A673 (cell line): ENCODE measurements at regions not wholly inside any gene's neighbourhood (a gene's known extent, or its start where the extent isn't known, plus 50 kb on each side); places are given as distances from the start of the nearest gene placed in this dataset.

Source experiments
- BruUV-seq: library from RNA; stranded (reverse); fragments of 400-500 nt; replicated peaks from 2 replicates; lab custom pipeline; 2021; lab: Mats Ljungman, UMichigan
- CTCF ChIA-PET: fragments of 300-600 bp; sonication (Branson Sonifier 250); formaldehyde crosslinking; loops from one replicate; lab custom pipeline; 2022; ENCODE audit warnings: antibody characterized with exemption; lab: Charles Lee
- POLR2A ChIA-PET: fragments of 300-600 bp; sonication (Branson Sonifier 250); formaldehyde crosslinking; loops from one replicate; lab custom pipeline; 2022; ENCODE audit warnings: antibody characterized with exemption; ENCODE audit not compliant: low non-redundant PET; lab: Charles Lee
- DNase-seq: peaks from one replicate; pipeline ENCODE4 v3.0.0-alpha.2; 2015; ENCODE audit warnings: low spot score
- H3K27ac ChIP-seq: fragments of 200-600 bp; sonication (generic); 2 replicates; pipeline ENCODE4 v1.5.1; 2016; ENCODE audit warnings: mixed run types, low read depth, mild to moderate bottlenecking, mixed read lengths, antibody characterized with exemption, low read length; ENCODE audit not compliant: poor library complexity, severe bottlenecking
- H3K27me3 ChIP-seq: fragments of 200-600 bp; sonication (generic); replicated peaks from 2 replicates; pipeline ENCODE4 v1.6.1; 2017; ENCODE audit warnings: mixed run types, low read depth, mild to moderate bottlenecking, mixed read lengths, antibody characterized with exemption, low read length; ENCODE audit not compliant: insufficient read depth, poor library complexity
- H3K36me3 ChIP-seq: fragments of 200-600 bp; sonication (generic); 2 replicates; pipeline ENCODE4 v1.6.1; 2016; ENCODE audit warnings: mixed run types, mild to moderate bottlenecking, mixed read lengths, antibody characterized with exemption, low read length; ENCODE audit not compliant: insufficient read depth, poor library complexity, severe bottlenecking
- H3K4me1 ChIP-seq: fragments of 200-600 bp; sonication (generic); 2 replicates; pipeline ENCODE4 v1.6.1; 2017; ENCODE audit warnings: mixed run types, mild to moderate bottlenecking, mixed read lengths, antibody characterized with exemption, low read length; ENCODE audit not compliant: insufficient read depth, poor library complexity, severe bottlenecking
- H3K4me3 ChIP-seq: fragments of 200-600 bp; sonication (generic); 2 replicates; pipeline ENCODE4 v1.5.1; 2016; ENCODE audit warnings: low read depth, mixed run types, mild to moderate bottlenecking, mixed read lengths, low read length; ENCODE audit not compliant: poor library complexity, severe bottlenecking
- H3K9me3 ChIP-seq: fragments of 200-600 bp; sonication (generic); 2 replicates; pipeline ENCODE4 v1.6.1; 2016; ENCODE audit warnings: mixed run types, low read depth, mild to moderate bottlenecking, mixed read lengths, antibody characterized with exemption, low read length; ENCODE audit not compliant: poor library complexity, severe bottlenecking
- EZH2 ChIP-seq: fragments of 200-600 bp; sonication (generic); IDR thresholded peaks from 2 replicates; pipeline ENCODE4 v1.6.1; 2017; ENCODE audit warnings: borderline replicate concordance, low read depth, mild to moderate bottlenecking, mixed read lengths, antibody characterized with exemption, low read length; ENCODE audit not compliant: poor library complexity, severe bottlenecking
- intact Hi-C: fragments of 100-400 bp; cut with micrococcal nuclease; formaldehyde crosslinking; loops from one replicate; pipeline ENCODE4 v1.10.0; 2022; ENCODE audit not compliant: unreplicated experiment
- TF ChIP-seq, protein P1 (sequence below): fragments of 300-800, 200-600 bp; sonication (generic); conservative IDR thresholded peaks from 2 replicates; pipeline ENCODE4 v1.5.1; 2017; ENCODE audit warnings: low read depth, mild to moderate bottlenecking, antibody characterized with exemption, low read length, moderate library complexity, mixed read lengths

DNA sequence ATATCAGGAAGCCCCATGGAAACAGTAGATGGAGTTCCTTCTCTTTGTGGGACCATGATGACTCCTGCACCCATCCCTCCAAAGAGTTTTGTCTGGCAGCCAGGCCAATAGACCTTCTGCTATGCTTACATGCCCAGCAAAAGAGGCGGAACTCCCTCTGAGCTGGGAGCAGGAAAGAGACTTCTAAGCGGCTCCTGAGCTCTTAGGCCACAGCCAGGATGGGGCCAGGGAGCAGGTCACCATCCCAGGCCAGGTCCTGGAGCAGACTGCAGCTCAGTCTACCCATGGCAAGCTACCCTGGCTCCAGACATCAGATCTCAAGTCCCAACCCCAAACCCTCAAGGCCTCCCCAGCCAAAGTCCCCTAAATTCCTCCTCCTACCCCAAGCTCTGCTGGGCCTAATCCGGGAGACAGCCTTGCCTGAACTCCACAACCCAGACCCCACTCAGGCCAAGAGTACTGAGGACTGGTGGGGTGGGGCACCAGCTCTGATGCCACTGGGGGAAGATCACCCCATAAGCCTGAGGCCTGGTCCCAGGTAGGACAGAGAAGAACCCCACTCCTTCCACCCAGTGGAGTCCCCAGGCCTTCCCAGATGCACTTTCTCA, 387.9 kb downstream of the MATN1 start:
- BruUV-seq = no TSS peak
- no peaks in the 10 kb centered on the region for H3K36me3 ChIP-seq
- no peak for DNase-seq
- no peaks in the 10 kb centered on the region for H3K9me3 ChIP-seq
- CTCF ChIA-PET = no interaction called here
- intact Hi-C loops = no loop called here
- H3K4me1 ChIP-seq = no peaks in the 10 kb centered on the region
- TF ChIP-seq, protein P1, sequence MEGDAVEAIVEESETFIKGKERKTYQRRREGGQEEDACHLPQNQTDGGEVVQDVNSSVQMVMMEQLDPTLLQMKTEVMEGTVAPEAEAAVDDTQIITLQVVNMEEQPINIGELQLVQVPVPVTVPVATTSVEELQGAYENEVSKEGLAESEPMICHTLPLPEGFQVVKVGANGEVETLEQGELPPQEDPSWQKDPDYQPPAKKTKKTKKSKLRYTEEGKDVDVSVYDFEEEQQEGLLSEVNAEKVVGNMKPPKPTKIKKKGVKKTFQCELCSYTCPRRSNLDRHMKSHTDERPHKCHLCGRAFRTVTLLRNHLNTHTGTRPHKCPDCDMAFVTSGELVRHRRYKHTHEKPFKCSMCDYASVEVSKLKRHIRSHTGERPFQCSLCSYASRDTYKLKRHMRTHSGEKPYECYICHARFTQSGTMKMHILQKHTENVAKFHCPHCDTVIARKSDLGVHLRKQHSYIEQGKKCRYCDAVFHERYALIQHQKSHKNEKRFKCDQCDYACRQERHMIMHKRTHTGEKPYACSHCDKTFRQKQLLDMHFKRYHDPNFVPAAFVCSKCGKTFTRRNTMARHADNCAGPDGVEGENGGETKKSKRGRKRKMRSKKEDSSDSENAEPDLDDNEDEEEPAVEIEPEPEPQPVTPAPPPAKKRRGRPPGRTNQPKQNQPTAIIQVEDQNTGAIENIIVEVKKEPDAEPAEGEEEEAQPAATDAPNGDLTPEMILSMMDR = no peak
- no peak for TF ChIP-seq EZH2
- POLR2A ChIA-PET = no interaction called here
- no peak overlapping the region for H3K4me3 ChIP-seq
- no peaks in the 10 kb centered on the region for H3K27me3 ChIP-seq
- no peak overlapping the region for H3K27ac ChIP-seq

DNA sequence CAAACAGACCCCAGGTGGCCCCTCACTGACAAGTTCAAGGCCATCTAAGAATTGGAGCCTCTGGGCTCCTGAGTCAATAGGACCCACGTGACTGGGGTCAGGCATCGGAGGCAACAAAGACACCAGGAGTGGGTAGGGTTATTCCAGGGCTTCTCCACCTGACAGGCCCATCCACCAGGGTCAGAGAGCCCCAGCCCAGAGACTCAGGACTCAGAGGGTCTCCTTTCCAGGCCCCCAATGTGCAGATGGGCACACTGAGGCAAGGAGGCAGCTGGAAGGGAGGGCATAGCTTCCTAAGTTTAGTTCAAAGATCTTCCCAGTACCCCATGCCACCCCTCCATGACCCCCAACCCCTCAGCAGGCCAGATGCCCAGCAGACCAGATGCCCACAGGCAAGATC, 388.6 kb downstream of the MATN1 start:
- Histone ChIP-seq H3K9me3 (no peaks in the 10 kb centered on the region), H3K4me3 (no peak overlapping the region), H3K4me1 (no peaks in the 10 kb centered on the region), H3K27me3 (no peaks in the 10 kb centered on the region), H3K36me3 (no peaks in the 10 kb centered on the region), H3K27ac (no peak overlapping the region)
- no peak for TF ChIP-seq EZH2
- TF ChIP-seq, protein P1 = no peak
- no peak for DNase-seq
- POLR2A ChIA-PET = no interaction called here
- intact Hi-C loops = no loop called here
- no TSS peak for BruUV-seq
- CTCF ChIA-PET = no interaction called here

DNA sequence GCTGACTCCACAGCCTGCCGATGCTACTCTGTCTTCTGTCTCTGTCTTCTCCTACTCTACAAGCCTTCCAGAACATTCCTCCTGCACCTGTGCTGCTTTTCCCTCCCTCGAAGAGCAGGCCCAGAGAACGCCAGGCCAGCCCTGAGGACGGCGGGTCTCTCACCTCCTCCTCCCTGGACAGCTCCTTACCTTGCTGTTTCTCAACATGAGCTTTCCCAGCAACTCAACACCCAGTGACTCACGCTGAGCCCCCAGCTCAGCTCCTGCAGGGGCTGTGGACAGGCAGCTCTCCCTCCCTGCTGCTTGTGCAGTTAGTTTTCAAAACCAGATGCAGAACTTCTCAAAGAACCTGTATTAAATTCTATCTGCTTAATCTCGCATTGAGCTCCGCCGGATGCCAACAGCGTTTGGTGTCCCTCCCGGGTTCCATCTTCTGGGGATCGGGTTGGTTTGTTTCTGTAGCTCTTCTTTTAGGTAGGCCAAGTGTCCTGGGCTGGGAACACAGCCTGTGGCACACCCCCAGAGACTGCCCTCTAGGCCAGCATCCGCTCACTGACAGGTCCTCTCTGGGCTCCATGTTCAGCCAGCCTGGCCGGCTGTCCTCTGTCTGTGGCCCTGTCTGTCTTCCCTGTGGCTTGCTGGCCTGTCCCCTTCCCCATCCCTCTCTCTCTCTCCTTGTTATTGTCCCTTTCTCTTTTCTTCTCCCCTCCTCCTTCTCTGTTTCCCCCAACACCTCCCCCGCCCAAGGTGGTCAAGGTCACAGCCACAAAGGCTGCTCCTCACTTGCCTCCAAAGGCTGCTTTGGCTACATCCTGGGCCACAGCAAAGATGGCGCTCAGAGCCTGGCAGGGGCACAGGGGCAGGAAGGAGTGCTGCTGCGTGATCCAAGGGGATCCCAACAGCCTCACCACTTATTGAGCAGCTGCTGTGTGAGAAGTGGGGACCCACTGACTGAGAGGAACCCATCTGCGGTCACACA, 391.0 kb downstream of the MATN1 start:
- Histone ChIP-seq H3K9me3 (no peaks in the 10 kb centered on the region), H3K27me3 (no peaks in the 10 kb centered on the region), H3K4me1 (no peaks in the 10 kb centered on the region), H3K4me3 (no peak overlapping the region), H3K27ac (no peak overlapping the region), H3K36me3 (no peaks in the 10 kb centered on the region)
- no TSS peak for BruUV-seq
- intact Hi-C loops = no loop called here
- DNase-seq = no peak
- TF ChIP-seq, protein P1 = no peak
- TF ChIP-seq EZH2 = no peak
- ChIA-PET CTCF (no interaction called here), POLR2A (no interaction called here)
